GM19467 (cell line): ENCODE measurements at regions not wholly inside any gene's neighbourhood (a gene's known extent, or its start where the extent isn't known, plus 50 kb on each side); places are given as distances from the start of the nearest gene placed in this dataset.

ENCODE experiments used
- ATAC-seq: cut with Tn5 transposase; IDR thresholded peaks from one replicate; pipeline ENCODE4 v1.9.1; 2021; ENCODE audit warnings: mild to moderate bottlenecking, moderate library complexity; ENCODE audit not compliant: unreplicated experiment

DNA sequence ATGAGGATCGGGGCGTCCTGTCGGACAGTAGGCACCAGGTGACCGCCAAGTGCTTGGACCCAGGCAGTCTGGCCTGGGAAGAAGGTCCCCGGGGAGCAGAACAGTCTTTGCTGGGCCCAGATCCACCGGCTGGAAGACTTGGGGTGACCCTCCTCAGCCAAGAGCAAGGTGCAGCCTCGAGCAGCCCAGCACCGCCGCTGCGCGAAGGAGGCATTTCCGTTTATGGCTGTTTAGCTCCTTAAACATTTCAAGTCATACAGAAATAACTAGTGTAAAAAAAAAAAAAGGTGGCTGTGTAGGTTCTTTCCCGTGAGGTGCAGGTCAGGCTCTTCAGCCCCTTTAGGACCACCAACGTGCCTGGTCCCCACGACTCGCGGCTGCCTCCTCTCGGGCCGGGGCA, 370.2 kb downstream of the CMPK2 start:
- no peak for ATAC-seq

DNA sequence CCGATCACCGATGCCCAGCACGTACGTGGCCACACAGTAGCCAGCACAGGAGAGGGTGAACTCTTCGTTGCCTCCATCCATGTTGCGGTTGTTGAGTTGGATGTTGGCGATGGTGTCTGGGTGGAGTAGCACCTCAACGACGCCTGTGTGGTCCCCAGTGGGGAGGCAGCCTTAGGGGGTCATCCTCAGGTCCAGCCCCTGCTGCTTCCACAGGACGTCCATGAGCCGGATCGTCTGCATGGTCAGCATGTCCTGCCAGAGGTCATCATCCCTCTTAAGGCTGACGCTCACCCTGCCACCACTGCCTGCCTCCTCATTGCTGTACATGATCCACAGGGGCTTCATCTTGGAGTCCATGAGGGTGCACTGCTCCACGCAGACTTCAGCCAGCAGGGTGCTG, 369.3 kb downstream of the CMPK2 start:
- no peak for ATAC-seq

- no peak for ATAC-seq
Observed at GRCh38 chr2:6497048-6497447, 368.7 kb downstream of the CMPK2 start.

- ATAC-seq: no peak
Observed at GRCh38 chr2:6498841-6499240, 366.9 kb downstream of the CMPK2 start.

DNA sequence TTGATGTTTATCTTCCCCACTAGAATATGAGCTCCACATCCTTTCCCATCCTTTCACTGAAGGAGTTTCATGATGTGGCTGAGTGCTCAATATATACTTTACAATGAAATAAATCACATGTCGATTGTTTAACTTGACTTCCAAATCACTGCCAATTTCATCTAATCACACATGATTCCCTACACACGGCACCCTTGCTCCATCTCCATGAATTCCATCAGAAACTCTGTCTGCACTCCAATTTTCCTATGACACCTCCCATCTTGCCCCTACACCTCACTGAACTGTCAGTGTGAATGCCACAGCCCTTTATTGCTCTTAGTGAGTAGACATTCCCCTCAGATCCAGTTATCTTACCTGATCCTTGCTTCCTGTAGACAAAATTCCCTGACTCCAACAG, 366.0 kb downstream of the CMPK2 start:
- no peak for ATAC-seq

DNA sequence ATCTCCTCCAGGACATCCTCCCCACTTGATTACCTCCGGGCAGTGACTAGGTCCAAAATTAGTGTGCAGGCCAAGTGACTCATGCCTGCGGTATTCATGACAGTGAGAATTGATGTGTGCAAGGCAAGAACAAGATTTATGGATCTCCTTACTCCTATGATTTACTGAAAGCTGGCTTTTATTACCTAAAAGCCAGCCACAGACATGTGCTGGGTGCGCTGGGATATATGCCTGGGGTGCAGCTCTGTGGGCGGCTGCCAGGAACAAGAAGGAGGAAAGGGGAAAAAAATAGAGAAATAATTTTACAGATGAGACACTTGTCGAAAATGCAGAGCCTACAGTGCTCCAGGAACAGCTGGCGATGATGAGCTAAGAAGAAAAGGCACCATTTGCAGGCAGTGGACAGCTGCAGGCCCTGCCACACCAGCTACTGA, 359.3 kb downstream of the CMPK2 start:
- no peak for ATAC-seq

DNA sequence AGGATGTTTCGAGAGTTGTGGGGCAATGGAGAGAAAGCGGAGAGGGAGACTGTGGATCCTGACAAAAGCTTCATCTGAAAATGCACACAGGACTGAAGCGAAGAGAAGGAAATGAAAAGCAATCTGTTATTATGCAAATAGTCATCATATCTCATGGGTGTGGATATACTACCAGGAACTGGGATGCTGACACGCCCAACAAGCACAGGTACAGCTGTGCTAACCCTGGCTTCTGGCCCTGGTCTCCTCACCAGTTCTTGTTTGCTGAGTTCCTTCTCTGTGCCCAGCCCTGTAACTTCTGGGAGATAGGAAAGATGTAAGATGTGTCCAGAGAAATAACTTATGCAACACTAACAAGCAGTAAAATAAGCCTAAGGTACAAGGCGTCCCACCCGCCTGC, 358.8 kb downstream of the CMPK2 start:
- no peak for ATAC-seq

- no peak for ATAC-seq
Observed at GRCh38 chr2:6510532-6510931, 355.2 kb downstream of the CMPK2 start.

- ATAC-seq: no peak
Observed at GRCh38 chr2:6512589-6512988, 353.1 kb downstream of the CMPK2 start.

GRCh38 chr2:6516674-6517073, 349.0 kb downstream of the CMPK2 start:
- no peak for ATAC-seq

DNA sequence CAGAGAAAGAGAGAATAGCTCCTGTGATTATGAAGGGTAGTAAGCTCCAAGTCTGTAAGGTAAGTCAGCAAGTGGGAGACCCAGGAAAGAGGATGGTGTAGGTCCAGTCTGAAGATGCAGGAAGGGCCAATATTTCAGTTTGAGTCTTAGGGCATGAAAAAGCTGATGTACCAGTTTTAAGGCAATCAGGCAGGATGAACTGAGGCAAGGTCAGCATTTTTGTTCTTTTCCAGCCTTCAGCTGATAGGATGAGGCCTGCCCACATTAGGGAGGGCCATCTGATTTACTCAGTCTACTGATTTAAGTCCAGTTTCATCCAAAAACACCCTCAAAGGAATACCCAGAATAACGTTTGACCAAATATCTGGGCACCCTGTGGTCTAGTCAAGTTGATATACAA, 347.3 kb downstream of the CMPK2 start:
- no peak for ATAC-seq

- ATAC-seq: no peak
Observed at GRCh38 chr2:6523476-6523875, 342.2 kb downstream of the CMPK2 start.

DNA sequence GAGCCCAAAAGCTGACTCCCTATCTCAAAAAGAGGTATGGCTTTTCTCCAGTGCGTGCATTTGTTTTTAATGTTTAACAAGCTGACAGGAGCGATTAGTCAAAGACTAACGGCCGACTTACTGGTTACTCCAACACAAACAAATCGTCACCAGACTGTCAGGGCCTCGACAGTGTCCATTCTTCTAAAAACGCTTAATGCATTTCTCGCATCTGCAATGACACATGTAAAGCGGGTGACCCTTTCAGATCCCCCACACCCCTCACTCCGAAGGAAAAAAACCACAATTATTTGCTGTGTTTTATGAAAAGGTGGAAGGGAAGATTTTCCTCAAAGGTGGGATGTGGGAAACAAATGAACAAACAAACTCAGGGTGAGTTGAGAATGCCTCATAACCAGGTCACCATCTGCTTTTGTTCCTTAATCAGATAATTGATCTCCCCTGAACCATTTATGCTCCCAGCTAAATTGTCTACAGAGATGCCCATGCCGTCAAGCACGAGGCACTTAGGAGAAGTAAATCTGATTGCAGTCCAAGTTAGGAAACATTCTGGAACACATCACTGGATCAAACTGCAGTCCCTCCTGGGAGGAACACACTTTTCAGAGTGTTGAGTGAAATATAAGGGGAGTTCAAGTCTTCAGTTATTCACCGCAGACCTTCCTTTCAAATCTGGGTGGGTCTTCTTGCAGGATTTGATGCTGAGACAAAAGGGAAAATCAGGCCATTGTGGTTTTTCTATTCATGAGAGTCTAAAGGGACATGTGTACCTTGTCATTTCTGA, 340.8 kb downstream of the CMPK2 start:
- ATAC-seq: no peak

GRCh38 chr2:6525475-6525964, 340.2 kb downstream of the CMPK2 start:
- no peak for ATAC-seq

DNA sequence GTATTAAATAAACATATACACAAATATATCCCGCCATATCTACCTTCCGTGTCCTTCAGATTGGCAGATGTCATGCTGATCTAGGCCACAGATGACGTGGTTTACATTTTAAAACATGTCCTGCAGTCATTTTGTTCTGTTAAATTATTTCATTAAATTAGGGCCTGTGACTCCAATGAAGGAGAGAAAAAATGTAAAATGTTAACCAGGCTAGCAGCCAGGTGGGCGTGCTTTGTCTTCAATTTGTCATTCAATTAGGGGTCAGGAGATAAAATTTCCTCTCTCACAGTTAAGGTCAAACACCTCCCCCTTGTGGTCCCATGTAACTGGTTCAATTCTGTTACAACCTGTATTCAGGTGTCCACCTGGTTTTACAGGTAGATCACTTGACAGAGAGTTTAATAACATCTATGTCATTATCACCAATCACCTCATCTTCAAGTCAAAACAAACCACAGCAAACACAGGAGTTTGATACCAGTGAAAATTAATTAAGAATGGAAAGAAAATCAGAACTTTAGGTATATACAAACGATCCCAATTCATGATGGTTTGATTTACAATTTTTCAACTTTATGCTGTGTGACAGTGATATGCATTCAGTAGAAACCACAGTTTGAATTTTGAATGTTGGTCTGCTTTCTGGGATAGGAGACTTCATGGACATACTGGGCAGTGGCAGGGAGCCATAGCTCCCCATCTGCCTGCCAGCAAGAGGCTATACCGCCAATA, 339.4 kb downstream of the CMPK2 start:
- no peak for ATAC-seq

GRCh38 chr2:6531304-6531703, 334.4 kb downstream of the CMPK2 start:
- no peak for ATAC-seq

- ATAC-seq: no peak
Observed at GRCh38 chr2:6535572-6535971, 330.1 kb downstream of the CMPK2 start.

GRCh38 chr2:6538607-6539006, 327.1 kb downstream of the CMPK2 start:
- ATAC-seq: no peak

DNA sequence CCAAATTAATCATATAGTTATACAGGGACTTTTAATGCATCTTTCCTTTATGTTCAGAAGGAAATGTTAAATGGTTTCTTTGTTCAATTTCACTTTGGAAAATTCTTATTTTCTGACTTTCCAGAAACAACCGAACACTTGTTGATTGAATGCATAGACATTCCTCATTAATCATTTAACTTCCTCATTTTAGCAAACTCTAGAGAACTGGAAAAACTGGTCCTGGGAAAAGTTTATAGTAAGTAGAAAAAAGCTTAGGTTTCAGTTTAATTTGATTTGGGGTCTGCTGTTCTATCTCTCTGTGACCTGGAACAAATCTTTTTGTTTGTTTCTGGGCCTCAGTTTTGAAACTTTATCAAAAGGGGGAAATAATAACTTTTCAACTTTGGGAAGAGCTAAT, 320.4 kb downstream of the CMPK2 start:
- no peak for ATAC-seq

GRCh38 chr2:6545795-6546194, 319.9 kb downstream of the CMPK2 start:
- ATAC-seq: no peak

- ATAC-seq: no peak
Observed at GRCh38 chr2:6554466-6554865, 311.2 kb downstream of the CMPK2 start.

DNA sequence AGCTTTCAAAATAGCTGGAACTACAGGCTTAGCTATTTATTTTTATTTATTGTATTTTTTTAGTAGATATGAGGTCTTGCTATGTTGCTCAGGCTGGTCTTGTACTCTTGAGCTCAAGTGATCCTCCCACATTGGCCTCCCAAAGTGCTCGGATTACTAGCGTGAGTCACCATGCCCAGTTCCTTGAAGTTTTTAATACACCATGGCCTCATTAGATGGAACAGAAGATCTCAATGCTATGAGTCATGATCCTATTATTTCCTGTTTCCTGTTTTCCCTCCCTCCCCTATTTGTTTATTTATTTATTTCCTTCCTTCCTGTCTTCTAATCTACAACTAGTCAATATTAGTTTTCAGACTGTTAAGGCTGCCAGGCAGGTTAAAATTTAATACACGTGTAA, 309.0 kb downstream of the CMPK2 start:
- ATAC-seq: no peak
